ENCODE measurements at regions not wholly inside any gene's neighbourhood (a gene's known extent, or its start where the extent isn't known, plus 50 kb on each side); places are given as distances from the start of the nearest gene placed in this dataset.

DNA sequence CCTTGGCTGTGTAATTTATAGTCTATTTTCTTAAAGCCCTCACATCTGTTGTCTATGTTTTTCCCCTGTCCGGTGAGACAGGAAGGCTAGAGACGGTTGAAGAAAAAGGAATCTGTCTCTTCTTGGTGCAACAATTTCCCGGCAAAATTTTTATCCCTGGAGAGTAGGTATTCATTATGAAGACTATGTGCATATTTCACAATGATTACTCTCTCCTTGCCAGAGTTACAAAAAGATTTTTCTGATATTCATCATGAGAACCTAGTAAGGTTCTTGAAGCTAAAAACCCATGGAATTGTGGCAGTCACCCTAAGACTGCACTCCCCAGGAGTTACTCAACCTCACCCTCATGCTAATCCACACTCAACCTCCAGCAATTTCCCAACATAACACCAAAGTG, 55.0 kb upstream of the GHITM start:
- TF ChIP-seq, protein P1, sequence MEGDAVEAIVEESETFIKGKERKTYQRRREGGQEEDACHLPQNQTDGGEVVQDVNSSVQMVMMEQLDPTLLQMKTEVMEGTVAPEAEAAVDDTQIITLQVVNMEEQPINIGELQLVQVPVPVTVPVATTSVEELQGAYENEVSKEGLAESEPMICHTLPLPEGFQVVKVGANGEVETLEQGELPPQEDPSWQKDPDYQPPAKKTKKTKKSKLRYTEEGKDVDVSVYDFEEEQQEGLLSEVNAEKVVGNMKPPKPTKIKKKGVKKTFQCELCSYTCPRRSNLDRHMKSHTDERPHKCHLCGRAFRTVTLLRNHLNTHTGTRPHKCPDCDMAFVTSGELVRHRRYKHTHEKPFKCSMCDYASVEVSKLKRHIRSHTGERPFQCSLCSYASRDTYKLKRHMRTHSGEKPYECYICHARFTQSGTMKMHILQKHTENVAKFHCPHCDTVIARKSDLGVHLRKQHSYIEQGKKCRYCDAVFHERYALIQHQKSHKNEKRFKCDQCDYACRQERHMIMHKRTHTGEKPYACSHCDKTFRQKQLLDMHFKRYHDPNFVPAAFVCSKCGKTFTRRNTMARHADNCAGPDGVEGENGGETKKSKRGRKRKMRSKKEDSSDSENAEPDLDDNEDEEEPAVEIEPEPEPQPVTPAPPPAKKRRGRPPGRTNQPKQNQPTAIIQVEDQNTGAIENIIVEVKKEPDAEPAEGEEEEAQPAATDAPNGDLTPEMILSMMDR (IDR thresholded peaks at IDR 0.05; ENCODE audit: low read depth, low read length) = no peak
- DNase-seq (ENCODE audit: extremely low read depth, low read depth) = no peak

DNA sequence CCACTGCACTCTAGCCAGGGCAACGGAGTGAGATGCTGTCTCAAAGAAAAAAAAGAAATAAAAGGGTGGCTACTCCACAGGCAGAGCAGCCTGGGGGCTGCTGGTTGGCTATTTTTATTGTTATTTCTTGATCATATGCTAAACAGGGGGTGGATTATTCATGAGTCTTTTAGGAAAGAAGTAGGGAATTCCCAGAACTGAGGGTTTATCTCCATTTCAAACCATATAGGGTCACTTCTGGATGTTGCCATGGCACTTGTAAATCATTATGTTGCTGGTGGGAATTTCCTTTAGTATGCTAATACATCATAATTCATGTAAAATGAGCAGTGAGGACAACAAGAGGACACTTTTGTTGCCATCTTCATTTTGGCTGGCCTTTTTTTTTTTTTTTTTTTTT, 52.1 kb upstream of the GHITM start:
- TF ChIP-seq, protein P1 (IDR thresholded peaks at IDR 0.05; ENCODE audit: low read depth, low read length) = no peak

DNA sequence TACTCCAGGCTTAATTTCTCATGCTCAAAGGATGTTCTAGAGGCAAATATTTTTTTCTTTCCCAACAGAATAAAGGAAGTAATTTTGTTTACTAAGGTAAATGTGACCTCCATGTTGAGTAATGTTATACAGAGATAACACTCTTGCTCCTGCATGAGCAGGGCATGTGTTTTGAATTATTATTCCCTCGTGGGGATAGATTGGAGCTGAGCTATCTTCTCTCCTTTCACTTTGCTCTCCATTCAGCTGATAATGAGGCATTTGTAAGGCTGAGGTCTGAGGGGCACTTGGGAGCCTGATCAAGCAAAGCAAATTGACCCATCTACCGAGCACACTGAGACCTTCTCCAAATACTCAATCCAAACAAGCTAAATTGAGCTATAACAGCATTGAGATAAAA, 50.7 kb upstream of the GHITM start:
- no peak for DNase-seq (ENCODE audit: extremely low read depth, low read depth)
- TF ChIP-seq, protein P1 (IDR thresholded peaks at IDR 0.05; ENCODE audit: low read depth, low read length) = no peak

More for the DNA sequence above, 52.1 kb upstream of the GHITM start:
- DNase-seq (ENCODE audit: extremely low read depth, low read depth) = no peak

DNA sequence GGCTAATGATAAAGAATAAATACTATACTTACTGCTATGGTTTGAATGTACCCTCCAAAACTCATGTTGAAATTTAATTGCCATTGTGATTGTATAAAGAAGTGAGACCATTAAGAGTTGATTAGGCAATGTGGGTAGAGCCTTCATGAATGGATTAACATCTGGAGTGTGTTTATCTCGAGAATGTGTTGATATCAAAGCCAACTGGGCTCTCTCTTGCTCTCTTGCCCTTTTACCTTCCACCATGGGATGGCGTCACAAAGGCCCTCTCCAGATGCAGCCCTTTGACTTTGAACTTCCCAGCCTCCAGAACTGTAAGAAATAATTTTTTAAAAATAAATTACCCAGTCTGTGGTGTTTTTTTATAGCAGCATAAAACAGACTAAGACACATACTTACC, 50.1 kb upstream of the GHITM start:
- DNase-seq (ENCODE audit: extremely low read depth, low read depth) = no peak
- TF ChIP-seq, protein P1 (IDR thresholded peaks at IDR 0.05; ENCODE audit: low read depth, low read length) = no peak

Measured in AG09319 (cell line).